HEK293T (cell line): ENCODE measurements at regions not wholly inside any gene's neighbourhood (a gene's known extent, or its start where the extent isn't known, plus 50 kb on each side); places are given as distances from the start of the nearest gene placed in this dataset.
"Not testable (repeated sequence)": the region's sequence is repeated elsewhere in the genome, so short reads cannot be mapped to it uniquely, and the experiment has no call there.

Source experiments
- CTCF ChIA-PET: fragments of 350-600 bp; formaldehyde crosslinking; extraction: SDS; loops from one replicate; lab custom pipeline; 2021; ENCODE audit warnings: antibody characterized with exemption, inconsistent platforms; lab: Yijun Ruan, JAX
- POLR2A ChIA-PET: fragments of 350-600 bp; formaldehyde crosslinking; extraction: SDS; loops from one replicate; lab custom pipeline; 2020; ENCODE audit warnings: antibody characterized with exemption, inconsistent platforms; lab: Yijun Ruan, JAX
- DNase-seq: peaks from one replicate; pipeline ENCODE4 v3.0.0; 2012; ENCODE audit warnings: mixed read lengths; ENCODE audit errors: extremely low spot score
- ARNT ChIP-seq: fragments of 450-650 bp; IDR thresholded peaks from 2 replicates; pipeline ENCODE4 v1.6.1; 2017; ENCODE audit warnings: mild to moderate bottlenecking
- BHLHE40 ChIP-seq: fragments of 450-650 bp; IDR thresholded peaks from 2 replicates; pipeline ENCODE4 v1.6.1; 2016; ENCODE audit warnings: mild to moderate bottlenecking, moderate library complexity, borderline replicate concordance
- CTBP1 ChIP-seq: fragments of 450-650 bp; IDR thresholded peaks from 2 replicates; pipeline ENCODE4 v1.6.1; 2016; ENCODE audit warnings: borderline replicate concordance
- ELF4 ChIP-seq: fragments of 450-650 bp; IDR thresholded peaks from 2 replicates; pipeline ENCODE4 v1.6.1; 2017; ENCODE audit warnings: antibody characterized with exemption
- FOXA1 ChIP-seq: fragments of 450-650 bp; IDR thresholded peaks from 2 replicates; pipeline ENCODE4 v1.6.1; 2016; ENCODE audit warnings: mild to moderate bottlenecking
- FOXK2 ChIP-seq: fragments of 450-650 bp; IDR thresholded peaks from 2 replicates; pipeline ENCODE4 v1.6.1; 2016; ENCODE audit warnings: mild to moderate bottlenecking
- FOXM1 ChIP-seq: fragments of 450-650 bp; IDR thresholded peaks from 2 replicates; pipeline ENCODE4 v1.6.1; 2017; ENCODE audit warnings: mild to moderate bottlenecking, borderline replicate concordance
- HDGF ChIP-seq: fragments of 450-650 bp; IDR thresholded peaks from 2 replicates; pipeline ENCODE4 v1.6.1; 2017; ENCODE audit warnings: antibody characterized with exemption, borderline replicate concordance
- L3MBTL2 ChIP-seq: fragments of 450-650 bp; conservative IDR thresholded peaks from 2 replicates; pipeline ENCODE4 v1.6.1; 2016; ENCODE audit warnings: mild to moderate bottlenecking
- LEF1 ChIP-seq: fragments of 450-650 bp; IDR thresholded peaks from 2 replicates; pipeline ENCODE4 v1.6.1; 2017; ENCODE audit warnings: mild to moderate bottlenecking, borderline replicate concordance
- NFRKB ChIP-seq: fragments of 450-650 bp; IDR thresholded peaks from 2 replicates; pipeline ENCODE4 v1.6.1; 2016; ENCODE audit warnings: mild to moderate bottlenecking, moderate library complexity
- PKNOX1 ChIP-seq: fragments of 450-650 bp; IDR thresholded peaks from 2 replicates; pipeline ENCODE4 v1.6.1; 2016
- SP1 ChIP-seq: fragments of 450-650 bp; IDR thresholded peaks from 2 replicates; pipeline ENCODE4 v1.6.1; 2017
- SUZ12 ChIP-seq: fragments of 450-650 bp; IDR thresholded peaks from 2 replicates; pipeline ENCODE4 v1.6.1; 2016; ENCODE audit warnings: mild to moderate bottlenecking
- TARDBP ChIP-seq: fragments of 450-650 bp; IDR thresholded peaks from 2 replicates; pipeline ENCODE4 v1.6.1; 2016
- ZNF384 ChIP-seq: fragments of 450-650 bp; IDR thresholded peaks from 2 replicates; pipeline ENCODE4 v1.6.1; 2016

DNA sequence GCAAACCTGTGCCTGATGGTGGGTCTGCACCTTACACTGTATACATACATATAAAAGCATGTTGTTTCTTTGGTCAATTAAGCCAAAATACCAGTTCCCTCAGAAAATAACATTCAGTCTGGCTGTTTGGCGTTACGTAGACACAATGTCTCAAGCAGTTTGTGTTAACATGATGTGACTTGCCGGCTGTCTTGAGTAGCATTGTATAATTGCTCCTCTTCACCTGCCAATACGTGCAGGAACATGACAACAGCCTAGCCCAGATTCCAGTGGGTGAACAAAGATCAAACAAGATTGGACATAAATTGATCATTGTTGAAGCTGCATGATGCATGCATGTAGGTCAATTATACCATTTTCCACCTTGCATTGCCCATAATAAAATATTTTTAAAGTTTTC, 102.3 kb downstream of the F11 start:
- ChIA-PET CTCF (no interaction called here), POLR2A (no interaction called here)
- no peak for DNase-seq
- TF ChIP-seq BHLHE40 (no peak), TARDBP (no peak), FOXM1 (no peak), SP1 (no peak), PKNOX1 (no peak), ARNT (no peak), ELF4 (no peak), ZNF384 (no peak), LEF1 (no peak), CTBP1 (no peak)

GRCh38 chr4:186366326-186366725, 100.3 kb downstream of the F11 start:
- POLR2A ChIA-PET: no interaction called here
- CTCF ChIA-PET: no interaction called here
- no peak for TF ChIP-seq ARNT
- no peak for TF ChIP-seq FOXM1
- TF ChIP-seq LEF1: no peak
- TF ChIP-seq BHLHE40: no peak
- no peak for TF ChIP-seq FOXA1
- no peak for TF ChIP-seq ELF4
- no peak for TF ChIP-seq FOXK2
- TF ChIP-seq HDGF: no peak
- no peak for TF ChIP-seq SP1
- no peak for TF ChIP-seq NFRKB
- TF ChIP-seq ZNF384: no peak
- no peak for TF ChIP-seq PKNOX1
- TF ChIP-seq L3MBTL2: no peak
- no peak for TF ChIP-seq TARDBP
- no peak for TF ChIP-seq CTBP1
- no peak for TF ChIP-seq SUZ12

GRCh38 chr4:186363038-186363437, 97.0 kb downstream of the F11 start:
- DNase-seq, POLR2A ChIA-PET, CTCF ChIA-PET: not testable (repeated sequence)

More at GRCh38 chr4:186366326-186366725, 100.3 kb downstream of the F11 start:
- DNase-seq: no peak

DNA sequence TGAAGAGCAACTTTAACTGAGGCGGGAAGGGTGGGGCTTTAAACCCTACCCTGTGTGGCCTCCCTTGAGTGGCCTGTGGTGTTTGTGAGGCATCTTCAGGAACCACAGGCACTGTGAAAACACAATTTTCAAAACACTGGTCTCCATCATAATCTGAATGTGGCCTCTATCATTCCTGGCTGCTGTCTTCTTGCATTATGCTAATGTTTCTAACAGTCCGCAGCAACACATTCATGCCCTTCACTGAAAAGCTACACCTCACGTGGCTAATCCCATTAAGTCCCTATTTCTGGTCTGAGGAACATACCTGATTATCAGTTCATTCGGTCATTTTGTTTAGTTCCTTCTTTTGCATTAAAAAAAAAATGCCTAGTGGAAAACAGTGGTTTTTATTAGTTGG, 94.6 kb downstream of the F11 start:
- ChIA-PET CTCF (no interaction called here), POLR2A (no interaction called here)
- TF ChIP-seq NFRKB (no peak), FOXM1 (no peak)
- DNase-seq: no peak

- POLR2A ChIA-PET: no interaction called here
- DNase-seq: no peak
Measured at GRCh38 chr4:186351668-186352194, 85.7 kb downstream of the F11 start.

DNA sequence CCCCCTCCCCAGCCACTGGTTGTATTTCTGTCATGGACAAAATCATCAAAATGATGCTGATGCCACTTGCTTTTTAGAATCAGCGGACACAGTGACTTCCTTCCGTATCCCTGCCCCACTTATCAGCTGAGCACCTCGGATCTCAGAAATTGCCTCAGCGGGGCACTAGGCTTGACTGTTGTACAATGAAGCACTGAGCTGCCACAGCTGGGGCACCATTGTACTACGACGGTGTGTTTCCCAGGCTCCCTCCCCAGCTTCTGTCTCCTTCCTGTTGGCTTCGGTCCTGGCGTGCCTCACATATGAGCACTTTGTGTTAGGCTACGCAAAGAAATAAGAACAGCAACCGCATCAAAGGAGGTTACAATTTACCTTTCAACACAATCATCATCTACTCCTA, 82.4 kb downstream of the F11 start:
- TF ChIP-seq ELF4 (no peak), FOXK2 (no peak), FOXA1 (no peak), NFRKB (no peak), CTBP1 (no peak)
- DNase-seq: no peak
- ChIA-PET POLR2A (no interaction called here), CTCF (no interaction called here)

More at GRCh38 chr4:186351668-186352194, 85.7 kb downstream of the F11 start:
- TF ChIP-seq ARNT (no peak), SUZ12 (no peak), TARDBP (no peak), ZNF384 (no peak), BHLHE40 (no peak), PKNOX1 (no peak), CTBP1 (no peak), HDGF (no peak)
- CTCF ChIA-PET: no interaction called here

DNA sequence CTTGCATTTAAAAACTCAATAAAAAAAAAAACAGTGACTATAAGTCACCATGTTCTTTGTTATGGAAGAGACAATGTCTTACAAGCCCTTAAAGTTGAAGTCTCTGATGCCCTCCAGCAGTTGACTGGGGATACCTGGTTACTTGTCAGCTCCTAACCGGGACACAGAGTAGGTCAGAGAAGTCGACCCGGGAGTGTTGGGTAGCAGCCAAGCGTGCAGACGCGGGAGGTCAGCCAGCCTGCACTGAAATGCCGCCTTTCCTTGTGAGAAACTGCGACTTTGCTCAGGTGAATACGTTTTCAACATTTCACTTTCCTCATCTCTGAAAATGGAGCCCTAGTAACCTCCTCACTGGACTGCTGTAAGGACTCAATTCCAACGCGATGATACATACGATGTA, 81.8 kb downstream of the F11 start:
- no peak for TF ChIP-seq PKNOX1
- no peak for TF ChIP-seq NFRKB
- TF ChIP-seq L3MBTL2: no peak
- no peak for TF ChIP-seq ARNT
- no peak for TF ChIP-seq SP1
- TF ChIP-seq FOXM1: no peak
- TF ChIP-seq CTBP1: no peak
- no peak for TF ChIP-seq FOXA1
- TF ChIP-seq HDGF: no peak
- TF ChIP-seq LEF1: no peak
- TF ChIP-seq SUZ12: no peak
- CTCF ChIA-PET: no interaction called here
- DNase-seq: no peak
- POLR2A ChIA-PET: no interaction called here
